SK-N-SH (cell line): ENCODE measurements at regions not wholly inside any gene's neighbourhood (a gene's known extent, or its start where the extent isn't known, plus 50 kb on each side); places are given as distances from the start of the nearest gene placed in this dataset.

Experiments used
- CTCF ChIA-PET: fragments of 300-600, 350-600 bp; formaldehyde crosslinking; extraction: SDS; loops from one replicate; lab custom pipeline; 2021; lab: Yijun Ruan, JAX
- POLR2A ChIA-PET: fragments of 350-600 bp; sonication (Branson Sonifier 250); formaldehyde crosslinking; extraction: SDS; loops from one replicate; lab custom pipeline; 2020; ENCODE audit warnings: antibody characterized with exemption, inconsistent platforms; lab: Yijun Ruan, JAX
- DNase-seq: peaks from one replicate; pipeline ENCODE4 v3.0.0; 2012
- H2AFZ ChIP-seq: fragments of 200-600 bp; sonication (generic); 2 replicates; pipeline ENCODE4 v1.8.1; 2016; ENCODE audit warnings: antibody characterized with exemption, mild to moderate bottlenecking, low read depth
- H3F3A ChIP-seq: fragments of 200-600 bp; sonication (generic); replicated peaks from 2 replicates; pipeline ENCODE3; 2016; ENCODE audit warnings: antibody characterized with exemption, mild to moderate bottlenecking; ENCODE audit not compliant: insufficient read depth
- H3K27ac ChIP-seq, 2 experiments: fragments of 200-500 bp in 1 of 2; fragments of 200-600 bp in 1 of 2; sonication (Bioruptor generic) in 1 of 2; sonication (generic), shearing (Covaris generic) in 1 of 2; 2 replicates each; pipeline versions ENCODE4 v1.5.1 to v1.6.1; 2014 to 2016; ENCODE audit warnings: low read depth in 2 of 2, inconsistent platforms in 1 of 2, low read length in 1 of 2, mild to moderate bottlenecking in 1 of 2, mixed read lengths in 1 of 2
- H3K27me3 ChIP-seq: fragments of 200-600 bp; sonication (generic), shearing (Covaris generic); 2 replicates; pipeline ENCODE4 v1.6.1; 2016; ENCODE audit warnings: mixed run types; ENCODE audit not compliant: insufficient read depth
- H3K36me3 ChIP-seq, 2 experiments: fragments of 200-500 bp in 1 of 2; fragments of 200-600 bp in 1 of 2; sonication (Bioruptor generic) in 1 of 2; sonication (generic) in 1 of 2; replicated peaks in 1 of 2; 2 replicates each; pipeline versions ENCODE3 to v1.5.1; 2014 to 2016; ENCODE audit warnings: low read length in 1 of 2, mild to moderate bottlenecking in 1 of 2; ENCODE audit not compliant: insufficient read depth in 2 of 2, control insufficient read depth in 1 of 2
- H3K4me1 ChIP-seq, 2 experiments: fragments of 200-500 bp in 1 of 2; fragments of 200-600 bp in 1 of 2; sonication (Bioruptor generic) in 1 of 2; sonication (generic), shearing (Covaris generic) in 1 of 2; 2 replicates each; pipeline versions ENCODE4 v1.5.1 to v1.6.1; 2014 to 2016; ENCODE audit warnings: low read depth in 1 of 2, low read length in 1 of 2, mixed run types in 1 of 2; ENCODE audit not compliant: insufficient read depth in 2 of 2, control insufficient read depth in 1 of 2
- H3K4me2 ChIP-seq: fragments of 200-600 bp; sonication (generic), shearing (Covaris generic); 2 replicates; pipeline ENCODE4 v1.6.1; 2017; ENCODE audit warnings: mixed run types
- H3K4me3 ChIP-seq, 2 experiments: fragments of 200-500 bp in 1 of 2; fragments of 200-600 bp in 1 of 2; sonication (Bioruptor generic) in 1 of 2; sonication (generic), shearing (Covaris generic) in 1 of 2; 2 replicates each; pipeline versions ENCODE4 v1.5.1 to v1.8.1; 2014 to 2016; ENCODE audit warnings: low read depth in 2 of 2, inconsistent platforms in 1 of 2, low read length in 1 of 2, mild to moderate bottlenecking in 1 of 2, mixed read lengths in 1 of 2, moderate library complexity in 1 of 2
- H3K79me2 ChIP-seq: fragments of 200-600 bp; sonication (generic); 2 replicates; pipeline ENCODE4 v1.8.1; 2017; ENCODE audit warnings: mild to moderate bottlenecking; ENCODE audit not compliant: insufficient read depth
- H3K9ac ChIP-seq: fragments of 200-600 bp; sonication (generic); 2 replicates; pipeline ENCODE4 v1.6.1; 2017; ENCODE audit warnings: mixed run types
- H3K9me2 ChIP-seq: fragments of 200-600 bp; sonication (generic); 2 replicates; pipeline ENCODE4 v1.6.1; 2017; ENCODE audit warnings: mixed run types
- H3K9me3 ChIP-seq: fragments of 200-600 bp; sonication (generic); 2 replicates; pipeline ENCODE4 v1.6.1; 2017; ENCODE audit warnings: mixed run types, mild to moderate bottlenecking, moderate library complexity
- H4K20me1 ChIP-seq: fragments of 200-600 bp; sonication (generic); 2 replicates; pipeline ENCODE4 v1.6.1; 2017; ENCODE audit warnings: mild to moderate bottlenecking, mixed run types; ENCODE audit not compliant: insufficient read depth
- CHD2 ChIP-seq: fragments of 150-350 bp; IDR thresholded peaks from 2 replicates; pipeline ENCODE4 v1.6.1; 2018; ENCODE audit warnings: low read length; ENCODE audit not compliant: partially characterized antibody
- EP300 ChIP-seq, 2 experiments: IDR thresholded peaks; 2 replicates each; pipeline versions ENCODE4 v1.4.0 to v1.6.1; 2012; ENCODE audit warnings: borderline replicate concordance in 1 of 2, low read depth in 1 of 2, low read length in 1 of 2
- EZH2phosphoT487 ChIP-seq: fragments of 200-600 bp; sonication (generic); IDR thresholded peaks from 2 replicates; pipeline ENCODE4 v1.6.1; 2017; ENCODE audit warnings: low read depth, mixed run types, mild to moderate bottlenecking, antibody characterized with exemption, moderate library complexity, borderline replicate concordance
- FOXM1 ChIP-seq: IDR thresholded peaks from 2 replicates; pipeline ENCODE4 v1.4.0; 2012; ENCODE audit warnings: low read depth, mild to moderate bottlenecking
- GATA2 ChIP-seq: sonication (generic); formaldehyde crosslinking; IDR thresholded peaks from 2 replicates; pipeline ENCODE4 v1.5.0; 2020; ENCODE audit warnings: mild to moderate bottlenecking, missing genetic modification reagents
- JUND ChIP-seq: IDR thresholded peaks from 2 replicates; pipeline ENCODE4 v1.4.0; 2012
- MXI1 ChIP-seq: IDR thresholded peaks from 2 replicates; pipeline ENCODE4 v1.6.1; 2012; ENCODE audit warnings: mild to moderate bottlenecking, low read depth, low read length, improper control_type of control experiment
- NFIC ChIP-seq: IDR thresholded peaks from 2 replicates; pipeline ENCODE4 v1.4.0; 2012; ENCODE audit warnings: borderline replicate concordance
- PBX3 ChIP-seq: IDR thresholded peaks from 2 replicates; pipeline ENCODE4; 2012
- POLR2AphosphoS5 ChIP-seq: IDR thresholded peaks from 2 replicates; pipeline ENCODE4 v1.6.1; 2012; ENCODE audit warnings: low read depth, low read length
- RAD21 ChIP-seq: IDR thresholded peaks from 2 replicates; pipeline ENCODE4 v1.6.1; 2012; ENCODE audit warnings: mild to moderate bottlenecking, low read length
- REST ChIP-seq: IDR thresholded peaks from 2 replicates; pipeline ENCODE4 v1.6.1; 2012; ENCODE audit warnings: mild to moderate bottlenecking, low read depth, low read length, moderate library complexity
- RFX5 ChIP-seq: IDR thresholded peaks from 2 replicates; pipeline ENCODE4 v1.6.1; 2012; ENCODE audit warnings: mild to moderate bottlenecking, improper control_type of control experiment, low read length
- TEAD4 ChIP-seq: IDR thresholded peaks from 2 replicates; pipeline ENCODE4 v1.4.0; 2012; ENCODE audit warnings: mild to moderate bottlenecking, borderline replicate concordance; ENCODE audit not compliant: insufficient read depth
- YY1 ChIP-seq: IDR thresholded peaks from 2 replicates; pipeline ENCODE4 v1.4.0; 2012; ENCODE audit warnings: low read depth, mild to moderate bottlenecking
- WGBS: methylation state at CpG from one replicate; pipeline ENCODE4 v1.1.6; 2017; ENCODE audit warnings: low lambda C conversion rate; 5-methylcytosine and 5-hydroxymethylcytosine counted together

- TF ChIP-seq EZH2phosphoT487 (no peak), TEAD4 (no peak), YY1 (no peak), GATA2 (CRISPR knock-in tag) (no peak)
Observed at GRCh38 chr2:66675591-66675990, 240.7 kb downstream of the MEIS1 start (continued).

GRCh38 chr2:66679442-66679841 lies 244.5 kb downstream of the MEIS1 start:
- Histone ChIP-seq H3K4me2 (no peak overlapping the region), H3K4me1 (no peaks in the 10 kb centered on the region; a peak in 1 of 4 replicates), H4K20me1 (no peaks in the 10 kb centered on the region), H3K9me2 (no peaks in the 10 kb centered on the region), H3K79me2 (no peaks in the 10 kb centered on the region), H3K4me3 (no peak overlapping the region), H3K36me3 (no peaks in the 10 kb centered on the region), H3K9me3 (no peaks in the 10 kb centered on the region), H2AFZ (no peak overlapping the region), H3K9ac (no peak overlapping the region), H3F3A (no peaks in the 10 kb centered on the region), H3K27ac (no peak overlapping the region), H3K27me3 (no peaks in the 10 kb centered on the region)
- WGBS, result 81% methylated on average over 2 of the region's 2 CpGs
- no peak for DNase-seq
- TF ChIP-seq JUND, result no peak
- TF ChIP-seq REST, result no peak
- TF ChIP-seq POLR2AphosphoS5, result no peak
- TF ChIP-seq PBX3, result no peak
- no peak for TF ChIP-seq RFX5
- TF ChIP-seq FOXM1, result no peak
- TF ChIP-seq CHD2, result no peak
- TF ChIP-seq EP300 (IDR thresholded peaks at IDR 0.05; ENCODE audit: borderline replicate concordance in 1 of 2, low read depth in 1 of 2, low read length in 1 of 2), result no peak
- TF ChIP-seq NFIC, result no peak
- TF ChIP-seq MXI1, result no peak
- TF ChIP-seq RAD21, result no peak
- no peak for TF ChIP-seq TEAD4
- ChIA-PET POLR2A (no interaction called here), CTCF (no interaction called here)
